K562 (cell line): ENCODE measurements at regions not wholly inside any gene's neighbourhood (a gene's known extent, or its start where the extent isn't known, plus 50 kb on each side); places are given as distances from the start of the nearest gene placed in this dataset.

Source experiments
- ATAC-seq: fragments of 200-7000 bp; cut with Tn5 transposase; 3 replicates; pipeline ENCODE4 v1.9.1; 2020; ENCODE audit warnings: moderate library complexity
- BruUV-seq: library from RNA; stranded (reverse); fragments of 400-500 nt; replicated peaks from 2 replicates; lab custom pipeline; 2021; lab: Mats Ljungman, UMichigan
- CTCF ChIA-PET: fragments of 300-600 bp; formaldehyde crosslinking; extraction: SDS; loops from one replicate; lab custom pipeline; 2021; ENCODE audit warnings: low intra/inter-chr PET ratio; lab: Yijun Ruan, JAX
- POLR2A ChIA-PET: fragments of 300-600, 350-650 bp; sonication (Branson Sonifier 250); formaldehyde crosslinking; extraction: SDS; loops from one replicate; lab custom pipeline; 2021; ENCODE audit warnings: antibody characterized with exemption, inconsistent platforms; lab: Yijun Ruan, JAX
- DNase-seq, 4 experiments: peaks; one replicate each; pipeline versions ENCODE4 v3.0.0 to v3.0.0-alpha.2; 2011 to 2018; ENCODE audit warnings: low spot score in 3 of 4, mixed read lengths in 3 of 4; ENCODE audit errors: extremely low read depth in 1 of 4
- FAIRE-seq: peaks from 2 replicates; lab custom pipeline; 2011; peaks lifted over from hg19 to GRCh38; lab: Jason Lieb, UNC
- H2AFZ ChIP-seq: 2 replicates; pipeline ENCODE4 v1.6.0; 2011; ENCODE audit warnings: low read depth, low read length, control low read depth, inconsistent platforms
- H3K27ac ChIP-seq: fragments of 200-600 bp; 3 replicates; pipeline ENCODE4 v1.8.0; 2011; ENCODE audit warnings: low read depth, mild to moderate bottlenecking, control low read depth, inconsistent platforms, low read length, moderate library complexity, mixed read lengths; ENCODE audit errors: extremely low read depth
- H3K27me3 ChIP-seq, 2 experiments: fragments of 300-600 bp in 1 of 2; 2 replicates in 1 of 2; 3 replicates in 1 of 2; pipeline versions ENCODE4 v1.6.0 to v1.8.0; 2011; ENCODE audit warnings: inconsistent platforms in 2 of 2, low read length in 2 of 2, mild to moderate bottlenecking in 1 of 2, mixed read lengths in 1 of 2, moderate library complexity in 1 of 2; ENCODE audit not compliant: control insufficient read depth in 2 of 2, insufficient read depth in 2 of 2
- H3K36me3 ChIP-seq: fragments of 300-600 bp; 3 replicates; pipeline ENCODE4 v1.8.0; 2011; ENCODE audit warnings: mild to moderate bottlenecking, low read length, inconsistent platforms; ENCODE audit not compliant: control insufficient read depth, insufficient read depth
- H3K4me1 ChIP-seq, 2 experiments: fragments of 200-600 bp in 1 of 2; replicated peaks in 1 of 2; 2 replicates in 1 of 2; 3 replicates in 1 of 2; pipeline versions ENCODE4 v1.5.1 to v1.8.0; 2011; ENCODE audit warnings: inconsistent platforms in 2 of 2, low read length in 2 of 2, mild to moderate bottlenecking in 1 of 2, mixed read lengths in 1 of 2, moderate library complexity in 1 of 2; ENCODE audit not compliant: control insufficient read depth in 2 of 2, insufficient read depth in 2 of 2
- H3K4me2 ChIP-seq: 2 replicates; pipeline ENCODE4 v1.6.1; 2011; ENCODE audit warnings: low read length, control low read depth, inconsistent platforms, mixed read lengths; ENCODE audit not compliant: insufficient read depth
- H3K4me3 ChIP-seq: fragments of 200-600 bp; sonication (generic), shearing (Covaris generic); 2 replicates; pipeline ENCODE4 v1.5.1; 2016; ENCODE audit warnings: control low read depth, inconsistent platforms
- H3K79me2 ChIP-seq: fragments of 200-600 bp; 3 replicates; pipeline ENCODE4 v1.8.0; 2011; ENCODE audit warnings: low read length, inconsistent platforms; ENCODE audit not compliant: control insufficient read depth, insufficient read depth
- H3K9ac ChIP-seq, 2 experiments: 2 replicates each; pipeline versions ENCODE4 v1.6.0 to v1.6.1; 2011; ENCODE audit warnings: low read depth in 2 of 2, low read length in 2 of 2, control low read depth in 1 of 2, inconsistent platforms in 1 of 2, mild to moderate bottlenecking in 1 of 2, mixed read lengths in 1 of 2; ENCODE audit not compliant: insufficient read depth in 1 of 2
- H3K9me1 ChIP-seq: one replicate; pipeline ENCODE4 v1.6.0; 2011; ENCODE audit warnings: inconsistent platforms, mild to moderate bottlenecking, low read length, moderate library complexity; ENCODE audit not compliant: control insufficient read depth, insufficient read depth
- H3K9me3 ChIP-seq: replicated peaks from 2 replicates; pipeline ENCODE4 v1.5.1; 2011; ENCODE audit warnings: low read depth, low read length, inconsistent platforms; ENCODE audit not compliant: control insufficient read depth, insufficient read depth
- H4K20me1 ChIP-seq: replicated peaks from 2 replicates; pipeline ENCODE4 v1.6.1; 2011; ENCODE audit warnings: low read length, inconsistent platforms, mixed read lengths; ENCODE audit not compliant: control insufficient read depth, insufficient read depth
- ATF3 ChIP-seq, 2 experiments: fragments of 450-650 bp in 1 of 2; sonication (generic) in 1 of 2; formaldehyde crosslinking in 1 of 2; IDR thresholded peaks in 1 of 2; conservative IDR thresholded peaks in 1 of 2; 2 replicates each; pipeline versions ENCODE4 v1.6.1 to v1.8.1; 2016 to 2023; ENCODE audit warnings: mild to moderate bottlenecking in 2 of 2, moderate library complexity in 2 of 2, inconsistent platforms in 1 of 2, missing genetic modification reagents in 1 of 2
- CUX1 ChIP-seq: fragments of 200-800 bp; sonication (Bioruptor generic); IDR thresholded peaks from 2 replicates; pipeline ENCODE4 v1.6.1; 2016; ENCODE audit warnings: missing genetic modification characterization, missing compliant biosample characterization
- DIDO1 ChIP-seq: fragments of 450-650 bp; IDR thresholded peaks from 2 replicates; pipeline ENCODE4 v1.6.1; 2016; ENCODE audit warnings: low read depth, missing biosample characterization, missing genetic modification characterization
- MED1 ChIP-seq: sonication (generic); formaldehyde crosslinking; IDR thresholded peaks from 2 replicates; pipeline ENCODE4 v1.8.1; 2023; ENCODE audit warnings: missing genetic modification reagents, borderline replicate concordance
- POLR2G ChIP-seq: fragments of 200-400 bp; formaldehyde crosslinking; IDR thresholded peaks from 2 replicates; pipeline ENCODE4 v1.6.1; 2017; ENCODE audit warnings: low read depth, mild to moderate bottlenecking, antibody characterized with exemption, low read length, moderate library complexity
- POLR3A ChIP-seq: IDR thresholded peaks from 2 replicates; pipeline ENCODE4 v1.6.1; 2011; ENCODE audit warnings: borderline replicate concordance, mild to moderate bottlenecking, moderate library complexity; ENCODE audit not compliant: insufficient read length, insufficient read depth; ENCODE audit errors: extremely low read depth
- XRCC5 ChIP-seq: fragments of 200-400 bp; formaldehyde crosslinking; IDR thresholded peaks from 2 replicates; pipeline ENCODE4 v1.6.1; 2017; ENCODE audit warnings: low read depth, mild to moderate bottlenecking, low read length
- ZNF695 ChIP-seq: fragments of 450-650 bp; formaldehyde crosslinking; IDR thresholded peaks from 2 replicates; pipeline ENCODE4 v1.4.0; 2020; ENCODE audit warnings: mild to moderate bottlenecking, moderate library complexity
- in situ Hi-C: fragments of 300-500 bp; cut with MboI; formaldehyde crosslinking; loops from 4 replicates; pipeline ENCODE4 v1.15.0; 2018; ENCODE audit warnings: inconsistent platforms, mixed read lengths
- intact Hi-C: fragments of 100-400 bp; cut with micrococcal nuclease; formaldehyde crosslinking; loops from 2 replicates; pipeline ENCODE4 v1.14.2; 2022

- no peak overlapping the region for H3K4me2 ChIP-seq
- POLR2A ChIA-PET, result interaction anchor here (1.0 kb wide), 1 partner anchor 8 kb away, joined by 4 read pairs; no protein-coding TSS in a partner anchor
- no peak overlapping the region for H2AFZ ChIP-seq
- FAIRE-seq, result no peak
- DNase-seq, result no peak
- H3K79me2 ChIP-seq, result no peaks in the 10 kb centered on the region
- no peak for TF ChIP-seq POLR2G
- no peak for TF ChIP-seq CUX1
- TF ChIP-seq ATF3 (IDR thresholded peaks at IDR 0.05), result no peak
- no peak for TF ChIP-seq ATF3 (CRISPR knock-in tag; conservative IDR thresholded peaks at IDR 0.05)
- no peak for TF ChIP-seq MED1 (CRISPR knock-in tag)
- TF ChIP-seq POLR3A, result no peak
- no peak for TF ChIP-seq ZNF695 (CRISPR knock-in tag)
- TF ChIP-seq XRCC5, result no peak
- TF ChIP-seq DIDO1 (tag), result no peak
- TF ChIP-seq, all 486 proteins: peak for 0
- no peak overlapping the region for H3K9ac ChIP-seq
- in situ Hi-C loops (no loop called here), intact Hi-C loops (no loop called here)
- ATAC-seq, result no peak
- no peak overlapping the region for H3K27ac ChIP-seq
- no peaks in the 10 kb centered on the region for H3K9me3 ChIP-seq
- no peaks in the 10 kb centered on the region for H3K36me3 ChIP-seq
- CTCF ChIA-PET, result no interaction called here
- no peaks in the 10 kb centered on the region for H3K27me3 ChIP-seq
- no peaks in the 10 kb centered on the region for H3K9me1 ChIP-seq
- no TSS peak for BruUV-seq
- H3K4me3 ChIP-seq, result no peak overlapping the region
- H4K20me1 ChIP-seq, result no peaks in the 10 kb centered on the region
- H3K4me1 ChIP-seq, result no peaks in the 10 kb centered on the region
Measured at GRCh38 chr6:156376091-156376490, 401.1 kb upstream of the ARID1B start.
